ENCODE measurements at regions not wholly inside any gene's neighbourhood (a gene's known extent, or its start where the extent isn't known, plus 50 kb on each side); places are given as distances from the start of the nearest gene placed in this dataset.
"Not testable (repeated sequence)": the region's sequence is repeated elsewhere in the genome, so short reads cannot be mapped to it uniquely, and the experiment has no call there.

GRCh38 chr5:112559501-112559900, 140.4 kb upstream of the EPB41L4A start:
- TF ChIP-seq CTCF (conservative IDR thresholded peaks at IDR 0.05); ZFX (IDR thresholded peaks at IDR 0.05): not testable (repeated sequence)

Measured in C4-2B (cell line).